ENCODE measurements at regions not wholly inside any gene's neighbourhood (a gene's known extent, or its start where the extent isn't known, plus 50 kb on each side); places are given as distances from the start of the nearest gene placed in this dataset.
"Not testable (repeated sequence)": the region's sequence is repeated elsewhere in the genome, so short reads cannot be mapped to it uniquely, and the experiment has no call there.

DNA sequence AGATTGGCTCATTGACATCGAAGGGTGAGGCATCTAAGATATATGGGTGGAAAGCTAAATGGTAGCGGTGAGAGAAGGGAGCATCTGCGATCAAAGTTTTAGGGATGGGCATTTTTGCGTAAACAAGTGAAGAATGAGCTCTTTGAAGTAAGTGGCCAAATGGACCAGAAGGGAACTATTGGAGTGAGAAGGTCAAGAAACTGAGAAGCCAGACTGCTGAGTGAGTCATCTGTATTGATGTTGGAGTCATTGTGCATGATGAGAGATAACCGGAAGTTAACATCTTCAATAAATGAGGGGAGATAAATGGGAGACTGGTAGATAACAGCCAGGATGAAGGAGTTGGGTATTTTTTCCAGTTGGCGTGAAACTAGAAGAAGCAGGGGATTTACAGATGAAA, 271.9 kb upstream of the PDE3A start:
- no peak for DNase-seq

GRCh38 chr12:20097626-20098025, 270.7 kb upstream of the PDE3A start:
- no peak for DNase-seq

DNA sequence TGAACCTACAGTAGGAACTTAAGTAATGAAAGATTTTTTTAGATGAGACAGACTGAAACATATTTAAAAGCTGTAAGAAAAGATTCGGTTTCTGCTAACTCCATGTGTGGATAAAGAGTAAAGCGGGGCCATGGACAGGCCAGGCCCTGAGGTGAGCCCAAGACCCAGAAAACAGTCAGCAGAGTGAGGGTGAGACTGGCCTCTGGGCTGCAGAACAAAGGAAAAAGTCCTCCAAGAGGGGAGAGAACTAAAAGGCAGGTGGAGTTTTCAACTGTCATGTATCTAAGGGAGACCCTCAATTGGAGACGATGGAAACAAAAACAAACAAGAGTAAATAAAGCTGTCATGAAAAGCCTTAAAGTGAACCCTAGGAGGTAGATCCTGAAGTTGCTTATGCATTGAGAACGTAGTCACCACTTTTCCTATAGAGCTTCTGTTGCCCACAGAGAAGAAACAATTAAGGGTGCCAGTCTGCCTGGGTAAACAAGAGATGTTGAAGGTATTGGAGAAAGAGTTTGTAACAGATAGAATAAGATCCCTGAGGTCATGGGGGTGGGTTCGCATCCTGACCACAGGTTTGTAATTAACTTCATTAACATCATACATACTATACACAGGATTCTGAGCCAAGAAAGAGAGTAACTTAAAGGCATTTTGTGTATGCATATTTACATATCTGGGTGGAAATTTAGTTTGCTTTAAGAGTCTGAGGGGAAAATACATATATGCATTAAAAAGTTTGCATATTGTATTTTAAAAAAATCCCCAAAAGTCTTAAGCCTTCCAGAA, 268.7 kb upstream of the PDE3A start:
- no peak for DNase-seq

GRCh38 chr12:20101046-20101445, 267.3 kb upstream of the PDE3A start:
- no peak for DNase-seq

DNA sequence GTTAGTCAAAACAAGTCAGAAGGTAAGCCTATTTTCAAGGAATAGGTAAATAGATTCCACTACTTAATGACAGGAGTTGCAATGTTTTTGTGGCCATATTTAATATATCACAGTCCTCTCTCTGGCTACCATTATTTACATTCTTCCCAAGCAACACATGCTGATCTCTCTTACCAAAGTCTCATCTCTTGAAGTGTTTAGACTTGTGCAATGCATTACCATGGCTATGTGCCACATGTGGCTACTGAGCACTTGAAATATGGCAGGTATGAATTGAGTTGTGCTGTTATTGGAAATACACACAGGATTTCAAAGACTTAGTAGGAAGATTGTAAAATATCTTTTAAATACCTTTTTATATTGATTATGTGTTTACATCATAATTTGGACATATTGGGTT, 262.4 kb upstream of the PDE3A start:
- no peak for DNase-seq

GRCh38 chr12:20109676-20110075, 258.7 kb upstream of the PDE3A start:
- no peak for DNase-seq

DNA sequence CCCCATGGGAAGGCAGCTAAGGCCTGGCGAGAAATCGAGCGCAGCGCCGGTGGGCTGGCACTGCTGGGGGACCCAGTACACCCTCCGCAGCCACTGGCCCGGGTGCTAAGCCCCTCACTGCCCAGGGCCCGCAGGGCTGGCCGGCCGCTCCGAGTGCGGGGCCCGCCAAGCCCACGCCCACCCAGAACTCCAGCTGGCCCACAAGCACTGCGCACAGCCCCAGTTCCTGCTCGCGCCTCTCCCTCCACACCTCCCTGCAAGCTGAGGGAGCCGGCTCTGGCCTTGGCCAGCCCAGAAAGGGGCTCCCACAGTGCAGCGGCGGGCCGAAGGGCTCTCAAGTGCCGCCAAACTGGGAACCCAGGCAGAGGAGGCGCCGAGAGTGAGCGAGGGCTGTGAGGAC, 253.0 kb upstream of the PDE3A start:
- not testable (repeated sequence) for DNase-seq

- no peak for DNase-seq
Measured at GRCh38 chr12:20119596-20120402, 248.5 kb upstream of the PDE3A start.

DNA sequence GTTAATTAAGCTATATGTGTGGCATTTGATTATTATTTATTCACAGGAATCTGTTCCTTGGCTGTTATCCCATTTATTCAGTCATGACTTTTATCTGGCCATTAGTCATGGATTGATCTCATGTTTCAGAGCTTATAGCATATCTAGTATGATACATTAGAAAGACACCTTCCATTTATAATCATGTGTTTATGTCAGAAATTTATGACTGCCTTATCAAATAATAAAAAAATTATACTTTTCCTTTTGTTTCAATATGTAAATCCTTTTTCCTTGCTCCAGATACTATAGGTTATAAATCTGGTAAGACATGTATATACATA, 248.0 kb upstream of the PDE3A start:
- DNase-seq = no peak

GRCh38 chr12:20122274-20122673, 246.1 kb upstream of the PDE3A start:
- DNase-seq = no peak

- no peak for DNase-seq
Measured at GRCh38 chr12:20123465-20123864, 244.9 kb upstream of the PDE3A start.

DNA sequence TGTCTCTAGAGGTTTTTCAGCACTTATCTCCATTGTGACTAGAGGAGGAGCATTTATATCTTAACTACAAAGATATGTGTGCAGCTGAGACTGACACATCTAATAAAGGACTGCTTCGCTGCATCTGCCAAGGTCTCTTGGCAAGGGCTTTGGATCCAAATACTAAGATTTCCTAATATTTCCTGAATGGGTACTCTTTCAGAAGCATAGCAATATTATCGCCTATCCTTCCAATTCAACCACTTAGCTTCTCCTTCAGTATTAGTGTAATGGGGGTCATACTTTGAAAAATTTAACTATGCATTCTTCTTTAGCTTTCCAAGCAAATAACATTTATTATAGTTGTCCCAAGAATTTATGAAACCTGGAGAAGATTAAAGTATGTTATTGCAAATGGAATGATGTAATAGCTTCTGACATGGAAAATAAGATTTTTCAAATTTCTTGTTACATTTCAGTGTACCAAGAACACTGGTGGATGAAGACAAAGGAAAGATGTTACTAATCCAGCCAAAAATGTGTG, 243.0 kb upstream of the PDE3A start:
- no peak for DNase-seq

DNA sequence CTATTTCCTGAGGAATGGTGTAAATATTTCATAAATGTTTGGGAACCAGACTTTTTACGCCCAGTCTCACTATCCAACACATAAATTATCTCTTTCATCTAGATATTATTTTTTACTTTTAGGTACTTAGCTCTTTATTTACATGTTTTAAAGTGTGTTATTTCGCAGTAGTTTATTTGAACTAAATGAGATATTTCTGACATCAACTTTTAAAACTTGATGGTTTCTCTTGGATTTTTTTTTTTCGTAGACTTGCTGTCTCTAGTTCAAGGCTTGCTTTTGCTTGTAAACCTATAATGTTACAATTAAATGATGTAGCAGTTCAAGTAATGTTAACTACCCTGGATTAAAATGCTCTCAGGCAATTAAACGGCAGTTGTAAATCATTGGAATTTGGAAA, 241.7 kb upstream of the PDE3A start:
- DNase-seq = no peak

DNA sequence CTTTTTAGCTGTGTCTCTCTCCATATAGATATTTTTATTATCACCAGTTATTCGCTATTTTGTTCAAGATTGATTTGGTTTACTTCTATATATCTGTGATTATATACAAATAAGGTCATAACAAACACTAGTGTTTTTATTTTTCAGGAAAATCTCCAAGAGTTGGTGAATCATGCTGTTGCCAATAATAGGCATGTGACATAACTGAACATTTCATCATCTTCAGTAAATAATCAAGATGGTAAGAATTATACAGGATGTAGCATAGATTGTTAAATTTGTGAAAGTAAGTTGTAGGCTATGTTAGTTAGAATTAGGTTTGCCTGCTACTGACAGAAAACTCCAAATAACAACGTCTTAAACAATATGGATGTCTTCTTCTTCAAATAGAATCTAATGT, 240.9 kb upstream of the PDE3A start:
- no peak for DNase-seq

- DNase-seq = no peak
Measured at GRCh38 chr12:20128928-20129327, 239.4 kb upstream of the PDE3A start.

DNA sequence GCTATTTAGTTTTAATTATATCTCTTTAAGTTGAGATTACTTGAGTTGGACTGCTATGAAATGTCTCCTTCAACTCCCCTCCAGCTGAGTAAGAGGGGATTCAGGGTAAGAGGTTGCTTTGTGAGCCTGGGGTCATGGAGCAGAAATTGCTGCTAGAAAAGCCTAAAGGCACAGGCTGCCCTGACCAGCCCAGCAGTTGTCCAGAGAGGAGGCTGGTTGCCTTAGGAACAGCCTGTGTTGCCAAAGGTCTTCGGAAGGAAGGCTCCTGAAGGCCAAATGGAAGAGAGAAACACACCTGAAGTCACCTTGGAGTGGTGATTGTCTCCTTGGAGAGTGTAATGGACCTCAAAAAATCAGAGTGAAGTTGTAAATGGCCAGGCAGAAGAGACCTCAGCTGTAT, 235.5 kb upstream of the PDE3A start:
- no peak for DNase-seq

DNA sequence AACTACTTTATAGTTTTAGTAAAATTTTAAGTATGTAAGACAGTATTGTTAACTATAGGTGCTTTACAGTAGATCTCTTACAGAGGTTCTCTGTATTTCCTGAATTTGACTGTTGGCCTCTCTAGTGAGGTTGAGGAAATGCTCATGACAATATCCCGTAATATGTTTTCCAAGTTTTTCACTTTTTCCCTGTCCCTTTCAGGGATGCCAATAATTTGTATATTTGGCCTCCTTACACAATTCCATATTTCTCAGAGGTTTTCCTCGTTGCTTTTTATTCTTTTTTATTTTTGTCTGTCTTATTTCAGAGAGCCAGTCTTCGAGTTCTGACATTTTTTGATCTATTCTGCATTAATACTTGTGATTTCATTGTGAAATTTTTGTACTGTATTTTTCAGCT, 233.7 kb upstream of the PDE3A start:
- no peak for DNase-seq

- no peak for DNase-seq
Measured at GRCh38 chr12:20140751-20141150, 227.6 kb upstream of the PDE3A start.

DNA sequence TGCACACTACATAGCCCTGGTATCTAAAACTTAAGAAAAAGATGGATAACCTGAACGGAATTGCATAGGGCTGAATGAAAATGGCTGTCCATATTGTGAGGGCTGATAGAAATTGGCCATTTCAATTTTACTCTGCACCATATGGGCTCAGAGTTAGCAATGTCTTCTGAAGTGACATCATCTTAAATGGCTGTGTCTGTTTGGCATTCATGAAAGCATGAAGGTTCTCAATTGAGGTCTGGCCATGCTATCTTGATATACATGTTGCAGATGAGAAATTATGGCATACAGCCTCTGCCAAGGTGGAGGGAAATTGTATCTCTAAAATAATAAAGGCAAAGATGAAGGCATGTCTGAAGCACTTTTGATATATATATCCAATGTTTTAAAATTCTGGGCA, 226.0 kb upstream of the PDE3A start:
- no peak for DNase-seq

DNA sequence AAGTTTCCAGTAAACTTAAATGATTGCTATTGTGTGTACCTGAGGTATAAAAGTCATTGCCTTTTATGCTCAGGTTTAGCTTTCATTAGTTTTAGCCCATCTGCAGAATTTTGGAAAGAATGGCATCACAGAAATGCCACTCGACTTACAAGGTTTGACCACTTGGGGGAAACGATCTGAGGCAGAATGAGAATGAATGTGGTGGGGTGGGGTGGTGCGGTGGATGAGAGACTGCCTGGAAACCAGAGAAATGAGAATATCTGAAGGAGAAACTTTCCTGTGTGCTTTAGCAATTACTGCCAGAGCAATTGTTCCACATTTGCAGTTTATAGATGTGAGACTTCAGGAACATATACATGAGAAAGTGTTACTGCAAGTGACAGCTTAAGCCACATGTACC, 225.4 kb upstream of the PDE3A start:
- DNase-seq = no peak

- DNase-seq = no peak
Measured at GRCh38 chr12:20144341-20144740, 224.0 kb upstream of the PDE3A start.

DNA sequence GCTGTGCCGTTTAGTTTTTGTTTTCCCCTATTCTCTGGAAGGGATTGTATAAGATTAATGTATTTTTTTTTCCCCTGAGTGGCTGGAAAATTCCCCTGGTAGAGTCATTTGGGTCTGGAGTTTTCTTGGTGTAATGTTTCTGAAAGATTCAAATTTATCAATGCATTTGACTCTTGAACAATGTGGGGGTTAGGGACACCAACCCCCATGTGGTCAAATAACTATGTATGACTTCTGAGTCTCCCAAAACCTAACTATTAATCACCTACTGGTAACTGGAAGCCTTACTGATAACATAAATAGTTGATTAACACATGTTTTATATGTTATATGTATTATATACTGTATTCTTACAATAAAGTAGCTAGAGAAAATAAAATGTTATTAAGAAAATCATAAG, 220.1 kb upstream of the PDE3A start:
- DNase-seq = no peak

GRCh38 chr12:20150835-20151422, 217.4 kb upstream of the PDE3A start:
- DNase-seq = peak; percentile 27

GRCh38 chr12:20154052-20154451, 214.3 kb upstream of the PDE3A start:
- no peak for DNase-seq

All from NCI-H1105 (cell line).